ENCODE measurements at regions not wholly inside any gene's neighbourhood (a gene's known extent, or its start where the extent isn't known, plus 50 kb on each side); places are given as distances from the start of the nearest gene placed in this dataset.
A peak's percentile ranks its signal among the peaks of the same experiment; 100 is the strongest.

DNA sequence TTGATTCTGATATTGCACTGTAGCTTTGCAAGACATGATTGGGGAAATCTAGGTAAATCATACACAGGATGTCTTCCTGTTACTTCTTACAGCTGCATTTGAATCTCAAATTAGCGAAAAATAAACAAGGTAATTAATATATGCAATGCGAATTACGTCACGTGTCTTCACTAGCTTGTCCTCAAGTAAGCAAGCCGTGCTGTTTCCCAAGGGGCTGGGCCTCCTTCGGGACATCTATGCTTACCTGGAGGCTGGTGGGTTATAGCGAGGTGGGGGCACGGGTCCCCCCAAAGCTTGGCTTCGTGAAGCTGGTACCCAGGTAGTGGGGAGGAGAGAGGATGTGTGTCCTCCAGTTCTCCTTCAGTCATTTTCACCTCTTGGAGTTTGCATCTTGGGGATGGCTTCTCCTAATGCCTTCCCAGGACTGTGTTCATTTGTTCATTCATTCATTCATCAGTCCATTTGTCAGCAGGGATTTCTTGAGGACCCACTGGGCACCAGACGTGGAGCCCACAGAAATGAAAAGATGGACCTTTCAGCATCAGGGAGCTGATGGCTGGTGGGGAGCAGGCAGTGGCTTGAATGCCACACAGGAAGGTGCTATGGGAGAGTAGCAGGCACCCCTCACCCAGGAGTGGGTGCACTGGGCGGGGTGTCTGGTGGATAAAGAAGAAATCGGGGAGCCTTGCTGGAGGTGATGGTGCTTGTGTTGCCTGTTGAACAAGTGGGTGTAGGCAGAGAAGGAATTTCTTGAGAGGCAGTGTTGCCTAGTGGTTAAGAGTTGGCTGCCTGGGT, 155.1 kb downstream of the GLI2 start:
- Histone ChIP-seq H2AFZ (ENCODE audit: low read depth, low read length) (no peak overlapping the region), H3K4me1 (ENCODE audit: control insufficient read depth, insufficient read depth, low read depth, low read length) (peaks cover 26% of the 10 kb centered on the region), H3K4ac (ENCODE audit: low read depth in 1 of 2, low read length in 2 of 2) (no peak overlapping the region), H3K18ac (ENCODE audit: low read depth in 1 of 2, low read length in 2 of 2) (no peak overlapping the region), H3K27ac (ENCODE audit: low read length, poor library complexity, severe bottlenecking) (no peak overlapping the region), H2BK120ac (ENCODE audit: low read depth, low read length) (no peak overlapping the region), H4K8ac (ENCODE audit: low read length) (no peak overlapping the region), H3K14ac (ENCODE audit: low read length in 2 of 2) (no peak overlapping the region), H3K4me3 (ENCODE audit: insufficient read depth in 1 of 2, low read depth in 1 of 2, low read length in 2 of 2) (no peak overlapping the region), H2BK15ac (ENCODE audit: low read depth, poor library complexity, severe bottlenecking) (no peak overlapping the region), H3K36me3 (ENCODE audit: control insufficient read depth in 1 of 2, insufficient read depth in 2 of 2, low read depth in 1 of 2, low read length in 2 of 2) (peaks cover 0 to 15% of the 10 kb centered on the region in 2 experiments), H3K9ac (ENCODE audit: low read length) (no peak overlapping the region), H2BK12ac (ENCODE audit: low read length in 2 of 2) (no peak overlapping the region), H3K9me3 (ENCODE audit: control insufficient read depth, low read length) (no peaks in the 10 kb centered on the region), H2AK5ac (ENCODE audit: low read length, severe bottlenecking) (no peak overlapping the region), H3K4me2 (ENCODE audit: low read length, poor library complexity, severe bottlenecking) (no peak overlapping the region), H3K79me1 (replicated peaks; ENCODE audit: low read length, poor library complexity, severe bottlenecking) (peaks cover 42% of the 10 kb centered on the region), H3K23ac (ENCODE audit: low read length in 2 of 2) (no peak overlapping the region), H4K91ac (ENCODE audit: low read length) (no peak overlapping the region), H2BK5ac (ENCODE audit: low read depth, low read length, poor library complexity, severe bottlenecking) (no peak overlapping the region), H3K27me3 (ENCODE audit: control insufficient read depth in 1 of 2, insufficient read depth in 1 of 2, low read length in 2 of 2) (no peaks in the 10 kb centered on the region)
- DNase-seq = no peak
- WGBS = 95% methylated on average over 11 of the region's 12 CpGs

DNA sequence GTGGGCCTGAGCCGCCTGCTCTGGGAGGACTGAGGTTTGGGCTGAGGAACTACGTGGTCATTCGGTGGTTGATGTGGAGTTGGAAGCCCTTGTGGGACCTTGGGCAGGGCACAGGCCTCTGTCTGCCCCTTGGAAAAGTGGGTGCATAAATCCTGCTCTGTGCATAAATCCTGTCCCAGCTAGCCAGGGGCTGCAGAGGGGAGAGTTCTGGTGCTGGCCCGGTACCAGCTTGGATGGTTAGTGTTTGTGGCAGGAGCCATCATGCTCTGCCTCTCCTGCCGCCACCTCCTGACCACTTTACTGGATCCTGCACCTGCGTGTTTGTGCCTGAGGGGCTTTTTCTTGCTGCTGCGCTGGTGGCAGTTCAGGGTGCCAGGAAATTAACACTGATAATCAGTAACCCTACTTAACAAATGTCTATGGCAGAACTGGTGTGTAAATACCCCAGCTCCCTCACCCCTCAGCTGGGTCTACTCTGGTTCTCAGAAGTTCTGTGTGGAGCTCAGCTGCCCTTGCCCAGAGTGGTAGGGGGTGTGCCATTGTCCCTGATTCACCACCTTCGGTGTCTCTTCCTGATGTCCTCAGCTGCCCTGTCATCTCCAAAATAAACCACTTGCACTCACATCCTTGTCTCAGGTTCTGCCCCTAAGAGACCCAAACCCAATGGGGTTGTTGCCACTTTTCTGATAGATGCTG, 156.8 kb downstream of the GLI2 start:
- Histone ChIP-seq H3K4me2 (ENCODE audit: low read length, poor library complexity, severe bottlenecking) (no peak overlapping the region), H2BK5ac (ENCODE audit: low read depth, low read length, poor library complexity, severe bottlenecking) (no peak overlapping the region), H2BK15ac (ENCODE audit: low read depth, poor library complexity, severe bottlenecking) (no peak overlapping the region), H2BK12ac (ENCODE audit: low read length in 2 of 2) (peak overlapping the region in 1 of 2 experiments; percentile 85), H3K23ac (ENCODE audit: low read length in 2 of 2) (peak overlapping the region in 1 of 2 experiments; percentile 34), H3K79me1 (replicated peaks; ENCODE audit: low read length, poor library complexity, severe bottlenecking) (peaks cover 42% of the 10 kb centered on the region), H3K18ac (ENCODE audit: low read depth in 1 of 2, low read length in 2 of 2) (peak overlapping the region in 1 of 2 experiments; percentile 18), H3K36me3 (ENCODE audit: control insufficient read depth in 1 of 2, insufficient read depth in 2 of 2, low read depth in 1 of 2, low read length in 2 of 2) (peaks cover 0 to 6% of the 10 kb centered on the region in 2 experiments), H4K8ac (ENCODE audit: low read length) (no peak overlapping the region), H3K4me1 (ENCODE audit: control insufficient read depth, insufficient read depth, low read depth, low read length) (peaks cover 22% of the 10 kb centered on the region), H3K4me3 (ENCODE audit: insufficient read depth in 1 of 2, low read depth in 1 of 2, low read length in 2 of 2) (no peak overlapping the region), H3K14ac (ENCODE audit: low read length in 2 of 2) (peak overlapping the region in 1 of 2 experiments; percentile 53), H3K27ac (ENCODE audit: low read length, poor library complexity, severe bottlenecking) (no peak overlapping the region), H2AK5ac (ENCODE audit: low read length, severe bottlenecking) (peak overlapping the region; percentile 7), H3K9me3 (ENCODE audit: control insufficient read depth, low read length) (no peaks in the 10 kb centered on the region), H3K4ac (ENCODE audit: low read depth in 1 of 2, low read length in 2 of 2) (peak overlapping the region in 1 of 2 experiments; percentile 24), H3K27me3 (ENCODE audit: control insufficient read depth in 1 of 2, insufficient read depth in 1 of 2, low read length in 2 of 2) (no peaks in the 10 kb centered on the region), H2BK120ac (ENCODE audit: low read depth, low read length) (no peak overlapping the region), H3K9ac (ENCODE audit: low read length) (no peak overlapping the region), H4K91ac (ENCODE audit: low read length) (no peak overlapping the region), H2AFZ (ENCODE audit: low read depth, low read length) (no peak overlapping the region)
- DNase-seq = no peak
- WGBS = 94% methylated on average over 8 of the region's 8 CpGs

DNA sequence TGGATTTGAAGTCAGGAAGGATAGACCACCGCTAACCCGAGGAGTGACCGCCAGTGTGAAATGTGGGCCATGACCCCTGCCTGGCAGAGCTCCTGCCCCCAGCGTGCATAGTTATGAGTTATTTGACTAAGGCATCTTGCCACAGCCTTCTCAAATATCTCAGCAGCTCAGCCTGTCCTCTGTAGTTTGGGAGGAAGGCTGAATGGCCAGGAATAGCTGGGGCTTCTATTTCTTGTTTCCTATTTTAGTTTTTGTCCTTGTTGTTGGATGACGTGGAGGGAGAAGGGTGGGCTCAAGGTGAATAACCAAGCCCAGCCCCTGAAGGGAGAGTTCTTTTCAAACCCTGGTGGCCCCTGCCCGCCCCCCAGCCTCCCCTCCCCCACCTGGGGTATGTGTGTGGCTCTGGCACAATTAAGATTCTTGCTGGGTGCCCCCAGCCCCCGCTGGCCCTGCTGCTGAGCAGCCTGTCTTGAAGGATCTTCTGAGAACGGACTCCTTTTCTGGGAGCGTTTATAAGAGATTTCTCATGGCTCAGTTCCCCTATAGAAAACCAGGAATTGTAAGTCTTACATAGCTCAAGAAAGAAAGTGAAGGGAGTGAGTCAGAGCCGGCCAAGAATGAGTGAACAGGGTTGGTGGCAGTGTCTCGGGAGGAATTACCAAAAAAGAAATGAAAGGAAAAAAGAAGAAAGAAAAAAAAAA, 157.4 kb downstream of the GLI2 start:
- WGBS = 40% methylated on average over 8 of the region's 11 CpGs
- Histone ChIP-seq H3K9ac (ENCODE audit: low read length) (peak overlapping the region; percentile 56), H2BK120ac (ENCODE audit: low read depth, low read length) (peak overlapping the region; percentile 44), H3K4me2 (ENCODE audit: low read length, poor library complexity, severe bottlenecking) (peak overlapping the region; percentile 60), H3K14ac (ENCODE audit: low read length in 2 of 2) (peak overlapping the region in 1 of 2 experiments; percentile 4), H3K36me3 (ENCODE audit: control insufficient read depth in 1 of 2, insufficient read depth in 2 of 2, low read depth in 1 of 2, low read length in 2 of 2) (peaks cover 0 to 6% of the 10 kb centered on the region in 2 experiments), H2BK5ac (ENCODE audit: low read depth, low read length, poor library complexity, severe bottlenecking) (no peak overlapping the region), H2BK12ac (ENCODE audit: low read length in 2 of 2) (peak overlapping the region in 1 of 2 experiments; percentile 85), H4K8ac (ENCODE audit: low read length) (no peak overlapping the region), H3K27me3 (ENCODE audit: control insufficient read depth in 1 of 2, insufficient read depth in 1 of 2, low read length in 2 of 2) (no peaks in the 10 kb centered on the region), H2AK5ac (ENCODE audit: low read length, severe bottlenecking) (peak overlapping the region; percentile 7), H2AFZ (ENCODE audit: low read depth, low read length) (no peak overlapping the region), H3K4me3 (ENCODE audit: insufficient read depth in 1 of 2, low read depth in 1 of 2, low read length in 2 of 2) (no peak overlapping the region), H3K9me3 (ENCODE audit: control insufficient read depth, low read length) (no peaks in the 10 kb centered on the region), H4K91ac (ENCODE audit: low read length) (no peak overlapping the region), H3K18ac (ENCODE audit: low read depth in 1 of 2, low read length in 2 of 2) (peak overlapping the region in 1 of 2 experiments; percentile 6), H3K79me1 (replicated peaks; ENCODE audit: low read length, poor library complexity, severe bottlenecking) (peaks cover 42% of the 10 kb centered on the region), H3K4ac (ENCODE audit: low read depth in 1 of 2, low read length in 2 of 2) (peak overlapping the region in 1 of 2 experiments; percentile 24), H3K4me1 (ENCODE audit: control insufficient read depth, insufficient read depth, low read depth, low read length) (peaks cover 22% of the 10 kb centered on the region), H3K27ac (ENCODE audit: low read length, poor library complexity, severe bottlenecking) (peak overlapping the region; percentile 23), H3K23ac (ENCODE audit: low read length in 2 of 2) (no peak overlapping the region), H2BK15ac (ENCODE audit: low read depth, poor library complexity, severe bottlenecking) (no peak overlapping the region)
- DNase-seq = peak; percentile 88

Data from mesenchymal stem cell (in vitro differentiated cells and primary cell).